ENCODE measurements at regions not wholly inside any gene's neighbourhood (a gene's known extent, or its start where the extent isn't known, plus 50 kb on each side); places are given as distances from the start of the nearest gene placed in this dataset.

DNA sequence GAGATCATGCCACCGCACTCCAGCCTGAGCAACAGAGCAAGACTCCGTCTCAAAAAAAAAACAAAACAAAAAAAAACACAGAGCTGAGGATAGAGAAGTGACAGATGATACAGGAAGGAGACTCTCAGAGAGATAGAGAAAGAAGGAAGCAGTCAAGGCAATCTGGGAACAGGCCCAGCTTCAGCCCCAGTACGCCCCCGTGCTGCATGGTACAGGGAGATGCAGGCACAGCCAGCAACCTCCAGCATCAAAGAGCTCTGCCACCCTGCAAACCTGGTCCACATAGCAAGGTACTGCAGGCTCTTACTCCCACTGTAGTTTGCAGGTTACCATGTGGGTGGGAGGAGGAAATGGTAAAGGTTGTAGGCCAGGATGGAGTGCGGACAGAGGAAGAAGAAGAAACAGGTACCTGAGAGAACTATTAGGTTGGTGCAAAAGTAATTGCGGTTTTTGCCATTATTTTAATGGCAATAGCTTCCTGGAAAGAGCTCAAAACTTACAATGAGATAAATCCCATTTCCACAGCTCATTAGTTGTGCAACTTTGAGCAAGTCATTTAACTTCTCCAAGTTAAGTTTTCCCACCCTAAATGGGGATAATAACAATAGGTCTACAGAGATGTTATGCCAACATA, 253.0 kb downstream of the ARRDC4 start:
- DNase-seq (no peak), ATAC-seq (ENCODE audit: low FRiP score) (no peak)
- WGBS, 2 donors: 74 to 81% methylated on average over 6 of the region's 6 CpGs
- H3K4me3 ChIP-seq (ENCODE audit: low read length in 2 of 2): no peak overlapping the region
- no peaks in the 10 kb centered on the region for H3K36me3 ChIP-seq (ENCODE audit: control insufficient read depth in 1 of 2, insufficient read depth in 2 of 2, low read length in 1 of 2)
- H3K27ac ChIP-seq (ENCODE audit: low read depth in 1 of 2, low read length in 2 of 2): no peak overlapping the region
- H3K9me3 ChIP-seq (ENCODE audit: control insufficient read depth, low read length): no peaks in the 10 kb centered on the region
- H3K27me3 ChIP-seq (ENCODE audit: control insufficient read depth in 1 of 2, insufficient read depth in 2 of 2, low read length in 1 of 2): no peaks in the 10 kb centered on the region
- intact Hi-C loops (cut with DNase I): no loop called here
- no peaks in the 10 kb centered on the region for H3K4me1 ChIP-seq (ENCODE audit: control insufficient read depth in 1 of 2, insufficient read depth in 2 of 2, low read length in 2 of 2)

DNA sequence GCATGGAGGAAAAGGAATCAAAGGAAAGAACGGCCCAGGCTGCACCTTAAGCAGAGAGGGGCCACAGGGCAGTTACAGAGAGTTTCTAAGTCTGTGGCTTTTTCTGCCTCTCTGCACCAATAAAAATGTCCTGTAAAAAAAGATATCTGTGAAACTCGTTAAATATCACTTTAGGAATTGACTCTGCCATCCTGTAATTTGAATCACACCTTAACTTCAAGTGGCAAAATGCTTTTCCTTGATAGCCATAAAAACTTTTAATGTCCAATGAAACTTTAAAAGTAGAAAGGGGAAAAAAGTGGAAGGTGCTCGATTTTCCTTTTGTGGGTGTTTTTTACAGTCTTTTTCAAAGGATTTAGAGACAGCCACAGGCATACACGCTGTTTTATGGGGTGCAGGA, 255.7 kb downstream of the ARRDC4 start:
- Histone ChIP-seq H3K9me3 (ENCODE audit: control insufficient read depth, low read length) (no peaks in the 10 kb centered on the region), H3K4me3 (ENCODE audit: low read length in 2 of 2) (no peak overlapping the region), H3K27ac (ENCODE audit: low read depth in 1 of 2, low read length in 2 of 2) (no peak overlapping the region), H3K36me3 (ENCODE audit: control insufficient read depth in 1 of 2, insufficient read depth in 2 of 2, low read length in 1 of 2) (no peaks in the 10 kb centered on the region), H3K4me1 (ENCODE audit: control insufficient read depth in 1 of 2, insufficient read depth in 2 of 2, low read length in 2 of 2) (no peaks in the 10 kb centered on the region), H3K27me3 (ENCODE audit: control insufficient read depth in 1 of 2, insufficient read depth in 2 of 2, low read length in 1 of 2) (no peaks in the 10 kb centered on the region)
- DNase-seq (no peak), ATAC-seq (ENCODE audit: low FRiP score) (no peak)
- 65 to 66% methylated on average over 4 of the region's 4 CpGs for WGBS, 2 donors
- intact Hi-C loops (cut with DNase I): no loop called here

- 72 to 75% methylated on average over 6 of the region's 6 CpGs for WGBS, 2 donors
Measured at GRCh38 chr15:98217356-98217755, 256.9 kb downstream of the ARRDC4 start.

GRCh38 chr15:98221144-98221543, 260.6 kb downstream of the ARRDC4 start:
- ATAC-seq (ENCODE audit: low FRiP score) (no peak), DNase-seq (no peak)
- peaks cover 3% of the 10 kb centered on the region for H3K9me3 ChIP-seq (ENCODE audit: control insufficient read depth, low read length)
- H3K4me3 ChIP-seq (ENCODE audit: low read length in 2 of 2): no peak overlapping the region
- H3K27me3 ChIP-seq (ENCODE audit: control insufficient read depth in 1 of 2, insufficient read depth in 2 of 2, low read length in 1 of 2): peaks cover 0 to under 1% of the 10 kb centered on the region in 2 donors
- 72 to 76% methylated on average over 3 of the region's 3 CpGs for WGBS, 2 donors
- no peaks in the 10 kb centered on the region for H3K36me3 ChIP-seq (ENCODE audit: control insufficient read depth in 1 of 2, insufficient read depth in 2 of 2, low read length in 1 of 2)
- intact Hi-C loops (cut with DNase I): no loop called here
- H3K27ac ChIP-seq (ENCODE audit: low read depth in 1 of 2, low read length in 2 of 2): no peak overlapping the region
- no peaks in the 10 kb centered on the region for H3K4me1 ChIP-seq (ENCODE audit: control insufficient read depth in 1 of 2, insufficient read depth in 2 of 2, low read length in 2 of 2)

More at GRCh38 chr15:98217356-98217755, 256.9 kb downstream of the ARRDC4 start:
- Histone ChIP-seq H3K4me3 (ENCODE audit: low read length in 2 of 2) (no peak overlapping the region), H3K36me3 (ENCODE audit: control insufficient read depth in 1 of 2, insufficient read depth in 2 of 2, low read length in 1 of 2) (no peaks in the 10 kb centered on the region), H3K27ac (ENCODE audit: low read depth in 1 of 2, low read length in 2 of 2) (no peak overlapping the region), H3K27me3 (ENCODE audit: control insufficient read depth in 1 of 2, insufficient read depth in 2 of 2, low read length in 1 of 2) (no peaks in the 10 kb centered on the region), H3K9me3 (ENCODE audit: control insufficient read depth, low read length) (peaks cover 2% of the 10 kb centered on the region), H3K4me1 (ENCODE audit: control insufficient read depth in 1 of 2, insufficient read depth in 2 of 2, low read length in 2 of 2) (no peaks in the 10 kb centered on the region)
- DNase-seq (no peak), ATAC-seq (ENCODE audit: low FRiP score) (no peak)
- intact Hi-C loops (cut with DNase I): no loop called here

GRCh38 chr15:98221577-98221976, 261.1 kb downstream of the ARRDC4 start:
- 74 to 80% methylated on average over 4 of the region's 4 CpGs for WGBS, 2 donors
- ATAC-seq (ENCODE audit: low FRiP score) (no peak), DNase-seq (no peak)
- H3K4me3 ChIP-seq (ENCODE audit: low read length in 2 of 2): no peak overlapping the region
- peaks cover 3% of the 10 kb centered on the region for H3K9me3 ChIP-seq (ENCODE audit: control insufficient read depth, low read length)
- peaks cover 0 to 2% of the 10 kb centered on the region in 2 donors for H3K27me3 ChIP-seq (ENCODE audit: control insufficient read depth in 1 of 2, insufficient read depth in 2 of 2, low read length in 1 of 2)
- H3K36me3 ChIP-seq (ENCODE audit: control insufficient read depth in 1 of 2, insufficient read depth in 2 of 2, low read length in 1 of 2): no peaks in the 10 kb centered on the region
- intact Hi-C loops (cut with DNase I): no loop called here
- no peak overlapping the region for H3K27ac ChIP-seq (ENCODE audit: low read depth in 1 of 2, low read length in 2 of 2)
- H3K4me1 ChIP-seq (ENCODE audit: control insufficient read depth in 1 of 2, insufficient read depth in 2 of 2, low read length in 2 of 2): no peaks in the 10 kb centered on the region

GRCh38 chr15:98226149-98226548, 265.6 kb downstream of the ARRDC4 start:
- DNase-seq (no peak), ATAC-seq (ENCODE audit: low FRiP score) (no peak)
- no peak overlapping the region for H3K27ac ChIP-seq (ENCODE audit: low read depth in 1 of 2, low read length in 2 of 2)

GRCh38 chr15:98226578-98226977, 266.1 kb downstream of the ARRDC4 start:
- intact Hi-C loops (cut with DNase I): no loop called here
- peaks cover 0 to 2% of the 10 kb centered on the region in 2 donors for H3K27me3 ChIP-seq (ENCODE audit: control insufficient read depth in 1 of 2, insufficient read depth in 2 of 2, low read length in 1 of 2)
- ATAC-seq (ENCODE audit: low FRiP score) (no peak), DNase-seq (no peak)
- peaks cover 3% of the 10 kb centered on the region for H3K9me3 ChIP-seq (ENCODE audit: control insufficient read depth, low read length)
- no peaks in the 10 kb centered on the region for H3K4me1 ChIP-seq (ENCODE audit: control insufficient read depth in 1 of 2, insufficient read depth in 2 of 2, low read length in 2 of 2)
- H3K36me3 ChIP-seq (ENCODE audit: control insufficient read depth in 1 of 2, insufficient read depth in 2 of 2, low read length in 1 of 2): no peaks in the 10 kb centered on the region
- H3K27ac ChIP-seq (ENCODE audit: low read depth in 1 of 2, low read length in 2 of 2): no peak overlapping the region
- 38 to 44% methylated on average over 2 of the region's 2 CpGs for WGBS, 2 donors
- H3K4me3 ChIP-seq (ENCODE audit: low read length in 2 of 2): no peak overlapping the region

More at GRCh38 chr15:98226149-98226548, 265.6 kb downstream of the ARRDC4 start:
- peaks cover 3% of the 10 kb centered on the region for H3K9me3 ChIP-seq (ENCODE audit: control insufficient read depth, low read length)
- no peak overlapping the region for H3K4me3 ChIP-seq (ENCODE audit: low read length in 2 of 2)
- no peaks in the 10 kb centered on the region for H3K36me3 ChIP-seq (ENCODE audit: control insufficient read depth in 1 of 2, insufficient read depth in 2 of 2, low read length in 1 of 2)
- H3K4me1 ChIP-seq (ENCODE audit: control insufficient read depth in 1 of 2, insufficient read depth in 2 of 2, low read length in 2 of 2): no peaks in the 10 kb centered on the region
- H3K27me3 ChIP-seq (ENCODE audit: control insufficient read depth in 1 of 2, insufficient read depth in 2 of 2, low read length in 1 of 2): peaks cover 0 to 2% of the 10 kb centered on the region in 2 donors
- 78 to 82% methylated on average over 3 of the region's 3 CpGs for WGBS, 2 donors
- intact Hi-C loops (cut with DNase I): no loop called here

GRCh38 chr15:98228846-98229245, 268.3 kb downstream of the ARRDC4 start:
- no peak overlapping the region for H3K4me3 ChIP-seq (ENCODE audit: low read length in 2 of 2)
- no peaks in the 10 kb centered on the region for H3K4me1 ChIP-seq (ENCODE audit: control insufficient read depth in 1 of 2, insufficient read depth in 2 of 2, low read length in 2 of 2)
- DNase-seq (no peak), ATAC-seq (ENCODE audit: low FRiP score) (no peak)
- WGBS, 2 donors: 55 to 75% methylated on average over 4 of the region's 4 CpGs
- no peak overlapping the region for H3K27ac ChIP-seq (ENCODE audit: low read depth in 1 of 2, low read length in 2 of 2)
- no peaks in the 10 kb centered on the region for H3K36me3 ChIP-seq (ENCODE audit: control insufficient read depth in 1 of 2, insufficient read depth in 2 of 2, low read length in 1 of 2)
- peaks cover 0 to 2% of the 10 kb centered on the region in 2 donors for H3K27me3 ChIP-seq (ENCODE audit: control insufficient read depth in 1 of 2, insufficient read depth in 2 of 2, low read length in 1 of 2)
- intact Hi-C loops (cut with DNase I): no loop called here
- peaks cover 1% of the 10 kb centered on the region for H3K9me3 ChIP-seq (ENCODE audit: control insufficient read depth, low read length)

DNA sequence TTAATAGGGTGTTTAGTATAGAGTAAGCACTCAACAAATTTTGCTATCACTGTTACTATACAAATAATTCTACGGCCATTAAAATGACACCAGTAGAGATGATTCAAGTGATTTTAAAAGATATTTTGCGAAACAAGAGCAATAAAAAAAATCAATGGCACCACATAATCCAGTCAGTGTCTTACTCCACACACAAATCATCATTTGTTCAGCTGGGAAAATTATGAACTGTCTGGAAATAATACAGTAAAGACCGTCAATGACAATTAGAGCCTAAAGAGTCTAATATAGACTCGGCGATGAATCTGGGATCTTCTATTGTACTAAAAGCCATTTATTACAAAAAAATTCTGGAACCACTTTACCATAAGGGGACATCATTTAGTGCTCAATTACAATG, 270.5 kb downstream of the ARRDC4 start:
- 92 to 93% methylated on average over 5 of the region's 5 CpGs for WGBS, 2 donors

More for the DNA sequence above, 270.5 kb downstream of the ARRDC4 start:
- DNase-seq: no peak
- intact Hi-C loops (cut with DNase I): no loop called here
- ATAC-seq (ENCODE audit: low FRiP score): no peak
- Histone ChIP-seq H3K27me3 (ENCODE audit: control insufficient read depth in 1 of 2, insufficient read depth in 2 of 2, low read length in 1 of 2) (peaks cover 0 to 2% of the 10 kb centered on the region in 2 donors), H3K9me3 (ENCODE audit: control insufficient read depth, low read length) (peaks cover 1% of the 10 kb centered on the region), H3K4me1 (ENCODE audit: control insufficient read depth in 1 of 2, insufficient read depth in 2 of 2, low read length in 2 of 2) (no peaks in the 10 kb centered on the region), H3K4me3 (ENCODE audit: low read length in 2 of 2) (no peak overlapping the region), H3K36me3 (ENCODE audit: control insufficient read depth in 1 of 2, insufficient read depth in 2 of 2, low read length in 1 of 2) (no peaks in the 10 kb centered on the region), H3K27ac (ENCODE audit: low read depth in 1 of 2, low read length in 2 of 2) (no peak overlapping the region)

All from aorta (tissue), 5 donors.